ENCODE measurements at regions not wholly inside any gene's neighbourhood (a gene's known extent, or its start where the extent isn't known, plus 50 kb on each side); places are given as distances from the start of the nearest gene placed in this dataset.

GRCh38 chr12:107549651-107550480 lies 135.7 kb upstream of the PWP1 start:
- no peak for TF ChIP-seq CTCF (conservative IDR thresholded peaks at IDR 0.05 in 1 of 2, IDR thresholded peaks at IDR 0.05 in 1 of 2; ENCODE audit: low read depth in 1 of 2, low read length in 2 of 2)
- no peak for TF ChIP-seq EZH2 (IDR thresholded peaks at IDR 0.05; ENCODE audit: low read length, missing control alignments)

Measured in fibroblast of lung (primary cell).